A549 (cell line): ENCODE measurements at regions not wholly inside any gene's neighbourhood (a gene's known extent, or its start where the extent isn't known, plus 50 kb on each side); places are given as distances from the start of the nearest gene placed in this dataset.

Source experiments
- ATAC-seq, 2 experiments: fragments of 200-7000 bp in 1 of 2; fragments of >200 bp in 1 of 2; cut with Nextera tagmentation in 1 of 2; cut with Tn5 transposase in 1 of 2; 3 replicates each; pipeline versions ENCODE4 v1.8.0 to v1.9.1; 2018 to 2020; ENCODE audit warnings: mild to moderate bottlenecking in 1 of 2, moderate library complexity in 1 of 2
- CTCF ChIA-PET: fragments of 300-600 bp; sonication (Branson Sonifier 250); formaldehyde crosslinking; extraction: SDS; loops from one replicate; lab custom pipeline; 2021; ENCODE audit warnings: antibody characterized with exemption, inconsistent platforms; lab: Yijun Ruan, JAX
- POLR2A ChIA-PET: fragments of 350-600 bp; formaldehyde crosslinking; extraction: SDS; loops from one replicate; lab custom pipeline; 2021; ENCODE audit warnings: antibody characterized with exemption, inconsistent platforms; lab: Yijun Ruan, JAX
- DNase-seq, 2 experiments: peaks; one replicate each; pipeline versions ENCODE4 v3.0.0 to v3.0.0-alpha.2; 2011 to 2016; ENCODE audit warnings: low read depth in 1 of 2, low spot score in 1 of 2
- FAIRE-seq: peaks from 2 replicates; lab custom pipeline; 2011; peaks lifted over from hg19 to GRCh38; lab: Jason Lieb, UNC
- H3K27ac ChIP-seq, 2 experiments: fragments of >200 bp; sonication (Bioruptor Twin); formaldehyde crosslinking; 3 replicates each; pipeline ENCODE4 v1.5.1; 2016 to 2017
- H3K4me1 ChIP-seq: fragments of >200 bp; sonication (Bioruptor Twin); formaldehyde crosslinking; 3 replicates; pipeline ENCODE4 v1.6.1; 2016
- H3K4me2 ChIP-seq: fragments of >200 bp; sonication (Bioruptor Twin); formaldehyde crosslinking; 3 replicates; pipeline ENCODE4 v1.6.1; 2016
- H3K4me3 ChIP-seq: fragments of >200 bp; sonication (Bioruptor Twin); formaldehyde crosslinking; 3 replicates; pipeline ENCODE4 v1.5.1; 2016
- H3K9me3 ChIP-seq: fragments of >200 bp; sonication (Bioruptor Twin); formaldehyde crosslinking; 3 replicates; pipeline ENCODE4 v1.6.1; 2016
- CBX2 ChIP-seq: fragments of 200-600 bp; sonication (generic); IDR thresholded peaks from 2 replicates; pipeline ENCODE4 v1.6.1; 2016; ENCODE audit warnings: low read depth, mild to moderate bottlenecking, borderline replicate concordance
- CBX8 ChIP-seq: fragments of 200-600 bp; sonication (generic); IDR thresholded peaks from 2 replicates; pipeline ENCODE4 v1.6.1; 2016
- CEBPB ChIP-seq, 2 experiments: fragments of >200 bp in 1 of 2; sonication (Bioruptor Twin) in 1 of 2; formaldehyde crosslinking in 1 of 2; IDR thresholded peaks; 2 replicates each; pipeline ENCODE4 v1.6.1; 2012 to 2016
- CHD4 ChIP-seq: fragments of 200-600 bp; sonication (generic); IDR thresholded peaks from 2 replicates; pipeline ENCODE4 v1.6.1; 2016; ENCODE audit warnings: antibody characterized with exemption, mild to moderate bottlenecking, borderline replicate concordance
- E2F6 ChIP-seq: IDR thresholded peaks from 2 replicates; pipeline ENCODE4 v1.6.1; 2012; ENCODE audit warnings: low read depth, borderline replicate concordance
- EHF ChIP-seq: fragments of 250-450 bp; sonication (Bioruptor Pico); IDR thresholded peaks from 2 replicates; pipeline ENCODE4 v1.5.0; 2020; ENCODE audit warnings: mild to moderate bottlenecking
- ELK1 ChIP-seq: fragments of 150-350 bp; IDR thresholded peaks from 2 replicates; pipeline ENCODE4 v1.6.1; 2014; ENCODE audit warnings: low read depth, mild to moderate bottlenecking, low read length
- FOSB ChIP-seq: fragments of 250-450 bp; sonication (Bioruptor Pico); IDR thresholded peaks from 2 replicates; pipeline ENCODE4 v1.5.0; 2020; ENCODE audit warnings: mild to moderate bottlenecking, moderate library complexity
- FOXS1 ChIP-seq: fragments of 250-450 bp; sonication (Bioruptor Pico); IDR thresholded peaks from 2 replicates; pipeline ENCODE4 v1.5.0; 2020; ENCODE audit warnings: mild to moderate bottlenecking, moderate library complexity
- HES2 ChIP-seq: fragments of >200 bp; sonication (Bioruptor Twin); formaldehyde crosslinking; IDR thresholded peaks from 2 replicates; pipeline ENCODE4 v1.6.1; 2016
- HEYL ChIP-seq: fragments of 250-450 bp; sonication (Bioruptor Pico); IDR thresholded peaks from 2 replicates; pipeline ENCODE4 v1.8.0; 2021; ENCODE audit warnings: mild to moderate bottlenecking, moderate library complexity
- HOXA7 ChIP-seq: fragments of 250-450 bp; sonication (Bioruptor Pico); IDR thresholded peaks from 2 replicates; pipeline ENCODE4 v1.5.0; 2020; ENCODE audit warnings: mild to moderate bottlenecking, moderate library complexity
- JUN ChIP-seq, 2 experiments: fragments of >200 bp; sonication (Bioruptor Twin); formaldehyde crosslinking; IDR thresholded peaks; 2 replicates in 1 of 2; 3 replicates in 1 of 2; pipeline ENCODE4 v1.6.1; 2016 to 2017
- JUNB ChIP-seq: fragments of >200 bp; sonication (Bioruptor Twin); formaldehyde crosslinking; IDR thresholded peaks from 2 replicates; pipeline ENCODE4 v1.6.1; 2016
- KDM1A ChIP-seq: fragments of 200-600 bp; sonication (generic); IDR thresholded peaks from 2 replicates; pipeline ENCODE4 v1.6.1; 2016; ENCODE audit warnings: low read depth, mild to moderate bottlenecking
- KDM5A ChIP-seq: fragments of 200-600 bp; sonication (generic); IDR thresholded peaks from 2 replicates; pipeline ENCODE4 v1.6.1; 2016; ENCODE audit warnings: antibody characterized with exemption, mild to moderate bottlenecking
- MAFK ChIP-seq: fragments of 450-650 bp; IDR thresholded peaks from 2 replicates; pipeline ENCODE4 v1.6.1; 2014; ENCODE audit not compliant: partially characterized antibody
- MAX ChIP-seq: IDR thresholded peaks from 2 replicates; pipeline ENCODE4 v1.6.1; 2012
- NFE2L2 ChIP-seq: fragments of 150-350 bp; conservative IDR thresholded peaks from 2 replicates; pipeline ENCODE4 v1.6.1; 2014; ENCODE audit warnings: low read length
- NPAS2 ChIP-seq: fragments of 250-450 bp; sonication (Bioruptor Pico); IDR thresholded peaks from 2 replicates; pipeline ENCODE4 v1.8.0; 2022; ENCODE audit warnings: mild to moderate bottlenecking, moderate library complexity, borderline replicate concordance
- NR3C1 ChIP-seq: fragments of >200 bp; sonication (Bioruptor Twin); formaldehyde crosslinking; IDR thresholded peaks from 3 replicates; pipeline ENCODE4 v1.6.1; 2017
- PHF8 ChIP-seq: fragments of 200-600 bp; sonication (generic); IDR thresholded peaks from 2 replicates; pipeline ENCODE4 v1.6.1; 2016; ENCODE audit warnings: low read depth, mild to moderate bottlenecking, antibody characterized with exemption, moderate library complexity, borderline replicate concordance
- POLR2A ChIP-seq: IDR thresholded peaks from 2 replicates; pipeline ENCODE4 v1.6.1; 2012; ENCODE audit warnings: mild to moderate bottlenecking, low read length
- RAD21 ChIP-seq, 2 experiments: fragments of >200 bp in 1 of 2; sonication (Bioruptor Twin) in 1 of 2; formaldehyde crosslinking in 1 of 2; IDR thresholded peaks in 1 of 2; conservative IDR thresholded peaks in 1 of 2; 2 replicates in 1 of 2; 3 replicates in 1 of 2; pipeline ENCODE4 v1.6.1; 2012 to 2018; ENCODE audit warnings: inconsistent platforms in 1 of 2
- RARB ChIP-seq: fragments of 250-450 bp; sonication (Bioruptor Pico); IDR thresholded peaks from 2 replicates; pipeline ENCODE4 v1.8.0; 2021; ENCODE audit warnings: mild to moderate bottlenecking, moderate library complexity
- RCOR1 ChIP-seq: fragments of 150-350 bp; IDR thresholded peaks from 2 replicates; pipeline ENCODE4 v1.6.1; 2014; ENCODE audit warnings: antibody characterized with exemption, low read length, low read depth
- RFX5 ChIP-seq: fragments of 450-650 bp; IDR thresholded peaks from 2 replicates; pipeline ENCODE4 v1.7.1; 2014; ENCODE audit warnings: antibody characterized with exemption, mild to moderate bottlenecking, moderate library complexity
- RNF2 ChIP-seq: fragments of 200-600 bp; sonication (generic); IDR thresholded peaks from 2 replicates; pipeline ENCODE4 v1.6.1; 2016; ENCODE audit warnings: low read depth, mild to moderate bottlenecking, antibody characterized with exemption, moderate library complexity, borderline replicate concordance
- SMC3 ChIP-seq: fragments of >200 bp; sonication (Bioruptor Twin); formaldehyde crosslinking; IDR thresholded peaks from 3 replicates; pipeline ENCODE4 v1.6.1; 2018; ENCODE audit warnings: inconsistent platforms
- SREBF2 ChIP-seq: fragments of 450-650 bp; IDR thresholded peaks from 2 replicates; pipeline ENCODE4 v1.6.1; 2014; ENCODE audit warnings: mild to moderate bottlenecking, moderate library complexity
- TFCP2L1 ChIP-seq: fragments of 250-450 bp; sonication (Bioruptor Pico); IDR thresholded peaks from 2 replicates; pipeline ENCODE4 v1.5.0; 2021; ENCODE audit warnings: mild to moderate bottlenecking
- ZC3H11A ChIP-seq: fragments of 450-650 bp; IDR thresholded peaks from 2 replicates; pipeline ENCODE4 v1.6.1; 2014; ENCODE audit warnings: antibody characterized with exemption, mild to moderate bottlenecking
- ZFP36 ChIP-seq: fragments of 450-650 bp; IDR thresholded peaks from 2 replicates; pipeline ENCODE4 v1.6.1; 2014; ENCODE audit warnings: borderline replicate concordance; ENCODE audit not compliant: partially characterized antibody
- ZNF302 ChIP-seq: fragments of 250-450 bp; sonication (Bioruptor Pico); IDR thresholded peaks from 2 replicates; pipeline ENCODE4 v1.9.0; 2021; ENCODE audit warnings: inconsistent platforms, mild to moderate bottlenecking, moderate library complexity
- WGBS: methylation state at CpG from one replicate; pipeline ENCODE4 v1.1.6; 2017; ENCODE audit errors: missing lambda C conversion rate; 5-methylcytosine and 5-hydroxymethylcytosine counted together

- TF ChIP-seq NPAS2 (CRISPR knock-in tag): no peak
- TF ChIP-seq POLR2A: no peak
- no peak for TF ChIP-seq CBX8
- no peak for TF ChIP-seq SREBF2
- no peak for TF ChIP-seq ZFP36
- TF ChIP-seq, all 56 proteins: peak for 0
These were observed 97.7 kb upstream of the PTPN1 start (continued) for GRCh38 chr20:50412499-50412898.

- FAIRE-seq (no peak), ATAC-seq (no peak), DNase-seq (no peak)
- ChIA-PET POLR2A (no interaction called here), CTCF (interaction anchor here (0.8 kb wide), 2 partner anchors 17 to 53 kb away, joined by 3 read pairs; no protein-coding TSS in a partner anchor)
- Histone ChIP-seq H3K4me1 (peaks cover 24% of the 10 kb centered on the region), H3K9me3 (peaks cover 25% of the 10 kb centered on the region), H3K4me2 (no peak overlapping the region), H3K4me3 (no peak overlapping the region)
- WGBS: 86% methylated on average over 6 of the region's 6 CpGs
- TF ChIP-seq MAX (no peak), RFX5 (no peak), CBX2 (no peak)
- TF ChIP-seq, all 56 proteins: peak for 0
- H3K27ac ChIP-seq: peak overlapping the region; percentile 47 to 95; a peak in 2 of 6 replicates
These were observed 97.1 kb upstream of the PTPN1 start for GRCh38 chr20:50413088-50413500.

- CTCF ChIA-PET: interaction anchor here (1.2 to 1.4 kb wide), 2 partner anchors 48 to 236 kb away, joined by 3 to 4 read pairs; no protein-coding TSS in a partner anchor
- DNase-seq: no peak
These were observed 95.1 kb upstream of the PTPN1 start for GRCh38 chr20:50415021-50415515.

GRCh38 chr20:50415516-50416268, 94.5 kb upstream of the PTPN1 start:
- no peak overlapping the region for H3K4me3 ChIP-seq
- H3K4me2 ChIP-seq: peak overlapping the region; percentile 81
- CTCF ChIA-PET: interaction anchor here (0.8 to 1.4 kb wide), 3 partner anchors 15 to 236 kb away, joined by 3 to 4 read pairs (median 4); no protein-coding TSS in a partner anchor
- POLR2A ChIA-PET: no interaction called here
- peaks cover 16% of the 10 kb centered on the region for H3K9me3 ChIP-seq
- peaks cover 24% of the 10 kb centered on the region for H3K4me1 ChIP-seq
- FAIRE-seq: no peak
- 17% methylated on average over 9 of the region's 25 CpGs for WGBS
- H3K27ac ChIP-seq: peak overlapping the region; percentile 93 to 95
- ATAC-seq: peak; percentile 87 to 90
- peak; percentile 39 to 87 for DNase-seq
- TF ChIP-seq KDM5A: no peak
- TF ChIP-seq JUN (IDR thresholded peaks at IDR 0.05): peak in 1 of 2 experiments; percentile 66; a peak in 3 of 5 replicates
- TF ChIP-seq ZC3H11A: no peak
- no peak for TF ChIP-seq FOSB
- TF ChIP-seq TFCP2L1 (CRISPR knock-in tag): no peak
- TF ChIP-seq NFE2L2: no peak
- TF ChIP-seq RARB: no peak
- no peak for TF ChIP-seq CHD4
- no peak for TF ChIP-seq HES2
- TF ChIP-seq RAD21 (conservative IDR thresholded peaks at IDR 0.05 in 1 of 2, IDR thresholded peaks at IDR 0.05 in 1 of 2): 0 out of 5 replicates have a peak, but pooled peaks have one; percentile 0 to 2
- TF ChIP-seq NR3C1: peak; percentile 49; the same call in 1 of the 3 replicates
- no peak for TF ChIP-seq ZFP36
- no peak for TF ChIP-seq HOXA7 (CRISPR knock-in tag)
- TF ChIP-seq SMC3: peak; percentile 36; the same call in 1 of the 3 replicates
- TF ChIP-seq ZNF302 (CRISPR knock-in tag): peak; percentile 12; the same call in 1 of the 2 replicates
- no peak for TF ChIP-seq PHF8
- peak; percentile 57; the same call in 1 of the 2 replicates for TF ChIP-seq E2F6
- TF ChIP-seq RCOR1: no peak

More at GRCh38 chr20:50415021-50415515, 95.1 kb upstream of the PTPN1 start:
- Histone ChIP-seq H3K9me3 (peaks cover 22% of the 10 kb centered on the region), H3K4me3 (no peak overlapping the region), H3K4me1 (peaks cover 24% of the 10 kb centered on the region)
- 40% methylated on average over 5 of the region's 5 CpGs for WGBS
- ATAC-seq: peak; percentile 51; a peak in 4 of 6 replicates
- no peak for TF ChIP-seq HEYL (CRISPR knock-in tag)
- TF ChIP-seq FOXS1 (CRISPR knock-in tag): no peak
- TF ChIP-seq RNF2: no peak
- no peak for TF ChIP-seq JUNB
- no peak for TF ChIP-seq NFE2L2
- no peak for TF ChIP-seq EHF
- no peak for TF ChIP-seq ELK1
- TF ChIP-seq MAFK: no peak
- no peak for TF ChIP-seq CEBPB (IDR thresholded peaks at IDR 0.05)
- no peak for TF ChIP-seq RAD21 (conservative IDR thresholded peaks at IDR 0.05 in 1 of 2, IDR thresholded peaks at IDR 0.05 in 1 of 2)
- no peak for TF ChIP-seq KDM1A
- TF ChIP-seq, all 56 proteins: peak for 0
- POLR2A ChIA-PET: no interaction called here
- Histone ChIP-seq H3K4me2 (peak overlapping the region; percentile 81), H3K27ac (peak overlapping the region; percentile 93 to 95)
- FAIRE-seq: no peak
